GM18505 (cell line): ENCODE measurements at regions not wholly inside any gene's neighbourhood (a gene's known extent, or its start where the extent isn't known, plus 50 kb on each side); places are given as distances from the start of the nearest gene placed in this dataset.

ENCODE experiments used
- ATAC-seq: cut with Tn5 transposase; IDR thresholded peaks from one replicate; pipeline ENCODE4 v1.9.1; 2021; ENCODE audit not compliant: unreplicated experiment
- POLR2A ChIP-seq: IDR thresholded peaks from 4 replicates; pipeline ENCODE4 v1.6.1; 2011; ENCODE audit warnings: borderline replicate concordance; ENCODE audit not compliant: insufficient read depth, insufficient read length; ENCODE audit errors: extremely low read depth

GRCh38 chr1:72851597-72851996 lies 569.3 kb upstream of the NEGR1 start:
- TF ChIP-seq POLR2A, result no peak
- ATAC-seq, result no peak

GRCh38 chr1:72848997-72849396 lies 566.7 kb upstream of the NEGR1 start:
- TF ChIP-seq POLR2A, result no peak
- no peak for ATAC-seq

GRCh38 chr1:72847651-72848050 lies 565.3 kb upstream of the NEGR1 start:
- TF ChIP-seq POLR2A, result no peak
- ATAC-seq, result no peak

GRCh38 chr1:72846476-72847278 lies 564.3 kb upstream of the NEGR1 start:
- no peak for TF ChIP-seq POLR2A
- no peak for ATAC-seq

- no peak for TF ChIP-seq POLR2A
- no peak for ATAC-seq
Observed at GRCh38 chr1:72845981-72846380, 563.6 kb upstream of the NEGR1 start.

- TF ChIP-seq POLR2A, result no peak
- no peak for ATAC-seq
Observed at GRCh38 chr1:72845381-72845780, 563.0 kb upstream of the NEGR1 start.

- ATAC-seq, result no peak
- TF ChIP-seq POLR2A, result no peak
Observed at GRCh38 chr1:72837781-72838180, 555.4 kb upstream of the NEGR1 start.

GRCh38 chr1:72830606-72831390 lies 548.5 kb upstream of the NEGR1 start:
- no peak for ATAC-seq
- TF ChIP-seq POLR2A, result no peak

GRCh38 chr1:72827278-72827677 lies 544.9 kb upstream of the NEGR1 start:
- TF ChIP-seq POLR2A, result no peak
- ATAC-seq, result no peak

- TF ChIP-seq POLR2A, result no peak
- ATAC-seq, result no peak
Observed at GRCh38 chr1:72804541-72804940, 522.2 kb upstream of the NEGR1 start.

GRCh38 chr1:72781038-72781437 lies 498.7 kb upstream of the NEGR1 start:
- no peak for ATAC-seq

GRCh38 chr1:72780212-72780611 lies 497.9 kb upstream of the NEGR1 start:
- no peak for ATAC-seq
- no peak for TF ChIP-seq POLR2A

More at GRCh38 chr1:72781038-72781437, 498.7 kb upstream of the NEGR1 start:
- TF ChIP-seq POLR2A, result no peak

- no peak for TF ChIP-seq POLR2A
- no peak for ATAC-seq
Observed at GRCh38 chr1:72777918-72778317, 495.6 kb upstream of the NEGR1 start.

- no peak for TF ChIP-seq POLR2A
- ATAC-seq, result no peak
Observed at GRCh38 chr1:72763481-72763880, 481.1 kb upstream of the NEGR1 start.
